Kidney capillary endothelial cell (primary cell): ENCODE measurements at regions not wholly inside any gene's neighbourhood (a gene's known extent, or its start where the extent isn't known, plus 50 kb on each side); places are given as distances from the start of the nearest gene placed in this dataset.

Experiments used
- DNase-seq: peaks from one replicate; pipeline ENCODE4 v3.0.0-alpha.2; 2018; ENCODE audit warnings: low spot score

DNA sequence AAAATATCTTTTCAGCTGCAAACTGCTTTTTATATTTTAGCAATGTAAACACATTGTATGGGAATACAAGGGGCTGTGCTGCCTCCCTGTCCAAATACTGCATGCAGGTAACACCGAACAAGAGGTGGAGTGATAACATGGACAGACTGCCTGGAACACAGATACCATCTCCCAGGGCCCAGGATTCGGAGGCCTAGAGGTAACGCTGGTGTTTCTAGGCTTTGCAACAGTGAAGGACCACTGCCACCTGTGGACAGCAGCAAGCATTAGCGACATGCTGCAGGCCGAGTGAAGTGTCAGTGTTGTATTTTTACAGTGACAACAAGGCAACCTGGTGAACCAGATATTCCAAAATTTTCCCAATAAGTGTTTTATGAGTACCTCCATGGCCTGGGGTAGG, 379.1 kb downstream of the DMRT2 start:
- DNase-seq, result peak; percentile 3

- DNase-seq, result no peak
These were observed 381.3 kb downstream of the DMRT2 start for GRCh38 chr9:1431461-1431860.

DNA sequence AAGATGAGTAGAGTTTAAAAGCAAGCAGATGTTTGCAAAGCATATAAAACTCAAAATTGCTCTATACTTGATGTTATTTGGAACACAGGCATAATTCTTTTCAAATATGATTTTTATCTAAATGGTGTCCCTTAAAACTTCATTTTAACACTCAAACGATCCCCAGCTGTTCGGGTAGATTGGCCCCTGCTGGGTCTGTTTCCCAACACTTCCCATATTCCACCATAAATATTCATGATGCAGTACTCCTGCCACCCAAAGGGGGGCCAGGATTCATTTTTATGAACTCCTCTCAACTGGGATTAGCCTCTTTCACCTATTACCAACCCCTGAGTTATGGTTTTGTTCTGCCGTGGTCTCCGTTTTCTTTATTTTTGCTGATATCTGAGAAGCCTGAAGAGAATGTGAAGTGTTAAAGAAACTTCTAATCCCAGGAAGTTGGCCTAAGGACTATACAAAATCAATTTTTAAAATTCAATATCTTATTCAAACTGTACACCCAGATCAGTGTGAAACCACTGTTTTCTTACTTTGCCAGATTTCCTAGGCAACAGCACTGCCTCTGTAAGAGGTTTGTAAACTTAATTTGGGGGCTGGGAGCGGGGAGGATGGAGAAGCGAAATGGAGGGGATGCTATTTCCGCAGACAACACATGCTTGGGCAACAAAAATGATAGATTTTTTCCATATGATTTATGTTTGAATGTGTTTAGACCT, 384.1 kb downstream of the DMRT2 start:
- peak; percentile 2 for DNase-seq

- no peak for DNase-seq
These were observed 384.7 kb downstream of the DMRT2 start for GRCh38 chr9:1434811-1435210.

GRCh38 chr9:1440256-1440655, 390.1 kb downstream of the DMRT2 start:
- DNase-seq, result no peak

DNA sequence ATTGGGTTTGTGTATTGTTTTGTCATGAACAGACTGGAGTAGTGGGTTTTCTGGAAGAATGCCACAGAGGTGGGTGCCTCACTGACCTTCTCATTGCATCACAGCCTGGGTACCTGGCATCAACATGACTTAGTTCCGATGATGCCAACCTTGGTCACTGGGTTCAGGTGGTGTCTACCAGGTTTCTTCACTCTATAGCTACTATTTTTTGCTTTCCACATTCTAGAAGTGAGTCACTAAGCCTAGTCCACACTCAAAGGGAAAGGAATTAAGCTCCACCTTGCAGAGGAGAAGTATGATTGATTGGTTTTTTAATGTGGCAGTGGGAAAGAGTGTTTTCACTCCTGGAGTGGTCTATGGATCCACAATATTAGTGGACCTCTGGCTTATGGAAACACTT, 391.9 kb downstream of the DMRT2 start:
- DNase-seq, result no peak

DNA sequence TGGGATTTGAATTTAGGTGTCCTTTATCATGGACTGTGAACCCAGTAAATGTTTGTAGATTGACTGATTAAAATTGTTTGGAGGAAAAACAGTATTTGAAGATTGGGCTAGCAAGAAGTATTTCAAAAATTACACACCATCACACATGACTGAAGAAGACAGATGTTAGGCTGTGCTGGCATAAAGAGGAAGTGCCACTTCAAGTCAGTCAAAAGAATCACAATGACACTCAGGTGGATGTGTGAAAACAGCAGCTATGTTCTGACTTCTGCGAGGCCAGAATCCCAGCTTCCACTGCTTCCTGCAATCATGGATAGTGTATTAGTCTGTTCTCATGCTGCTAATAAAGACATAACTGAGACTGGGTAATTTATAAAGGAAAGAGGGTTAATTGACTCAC, 393.3 kb downstream of the DMRT2 start:
- no peak for DNase-seq

DNA sequence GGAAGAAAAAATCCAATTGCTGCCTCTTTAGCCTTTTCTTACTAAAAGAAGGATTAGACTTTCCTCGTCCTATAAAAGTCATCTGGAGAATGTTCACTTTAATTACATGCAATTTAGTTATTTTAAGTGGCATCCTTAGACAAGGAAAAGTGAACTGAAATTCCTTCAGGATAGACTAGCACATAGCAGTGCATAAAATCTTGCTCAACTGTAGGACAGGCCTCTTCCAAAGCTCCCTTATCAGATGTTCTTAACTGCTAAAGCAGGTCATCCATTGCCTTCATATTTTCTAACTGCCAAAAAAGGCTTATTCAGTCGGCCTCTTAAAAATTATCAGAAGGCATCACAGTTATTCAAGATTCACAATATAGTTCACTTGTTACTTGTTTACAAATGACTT, 396.5 kb downstream of the DMRT2 start:
- no peak for DNase-seq

GRCh38 chr9:1453636-1454035, 403.5 kb downstream of the DMRT2 start:
- DNase-seq, result no peak

- no peak for DNase-seq
These were observed 404.1 kb downstream of the DMRT2 start for GRCh38 chr9:1454211-1454610.

- DNase-seq, result no peak
These were observed 404.6 kb downstream of the DMRT2 start for GRCh38 chr9:1454616-1455347.

GRCh38 chr9:1455766-1456165, 405.6 kb downstream of the DMRT2 start:
- no peak for DNase-seq

DNA sequence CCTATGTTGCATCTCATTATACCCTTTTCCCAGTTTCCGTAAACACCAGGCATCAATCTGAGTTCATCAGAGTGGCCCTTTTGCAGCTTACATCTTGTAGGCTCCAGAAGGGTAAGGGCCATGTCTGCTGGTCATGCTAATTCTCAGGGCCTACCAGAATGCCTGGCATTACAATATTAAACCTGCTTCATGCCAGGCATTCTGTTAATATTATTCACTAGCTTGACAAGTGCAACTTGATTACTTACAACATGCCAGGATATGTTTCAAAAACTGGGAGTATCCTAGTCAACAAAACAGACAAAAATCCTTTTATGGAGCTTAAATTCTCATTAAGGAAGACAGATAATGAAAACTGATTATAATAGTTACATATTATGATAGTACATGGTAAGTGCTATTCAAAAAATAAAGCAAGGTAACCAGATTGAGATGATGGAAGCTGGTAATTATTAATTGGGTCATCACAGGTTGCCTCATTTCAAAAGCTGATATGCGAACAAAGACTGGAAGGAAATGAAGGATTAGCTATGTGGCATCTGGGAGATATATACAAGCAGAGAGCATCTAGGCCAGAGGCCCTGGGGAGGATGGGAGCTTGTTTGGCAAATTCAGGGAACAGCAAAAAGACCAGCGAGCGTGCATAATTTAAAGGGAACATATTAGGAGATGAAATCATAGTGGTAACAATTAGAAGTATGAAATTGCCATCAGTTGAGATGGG, 406.3 kb downstream of the DMRT2 start:
- no peak for DNase-seq

DNA sequence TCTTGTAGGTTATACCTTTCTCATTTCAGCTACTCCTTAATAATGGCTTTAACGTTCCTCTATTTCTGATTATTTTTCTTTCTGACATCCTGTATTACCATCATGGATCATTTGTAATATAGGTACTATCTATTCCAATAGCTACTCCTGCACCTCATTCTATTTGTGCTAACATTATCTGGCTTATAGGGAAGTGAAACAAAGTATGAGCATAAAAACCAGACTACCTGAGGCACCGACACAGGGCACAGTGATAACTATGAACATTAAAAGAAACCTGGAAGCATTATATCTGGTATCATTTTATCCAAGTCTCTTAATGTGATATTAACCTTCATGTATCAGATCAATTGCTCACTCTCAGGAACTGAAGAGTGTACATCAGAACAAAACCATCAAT, 407.3 kb downstream of the DMRT2 start:
- DNase-seq, result no peak

DNA sequence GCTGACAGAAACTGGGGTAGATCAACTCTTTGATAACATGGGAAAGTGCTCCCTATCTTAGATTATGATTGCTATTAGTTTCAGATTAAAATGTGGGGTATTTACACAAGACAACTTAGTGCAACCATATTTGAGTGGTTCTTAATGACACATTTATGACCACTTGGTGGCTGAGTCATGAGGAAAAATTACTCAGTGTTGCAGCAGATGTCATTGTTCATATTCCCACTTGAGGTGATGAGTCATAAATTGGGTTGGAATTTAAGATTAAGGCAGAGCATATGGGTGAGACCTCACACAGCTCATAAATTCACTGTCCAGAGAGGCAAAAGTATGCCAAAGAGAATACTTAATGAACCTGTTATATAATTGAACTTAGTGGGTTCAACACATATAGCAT, 408.3 kb downstream of the DMRT2 start:
- DNase-seq, result peak; percentile 87

GRCh38 chr9:1460143-1460769, 410.1 kb downstream of the DMRT2 start:
- peak; percentile 12 for DNase-seq

DNA sequence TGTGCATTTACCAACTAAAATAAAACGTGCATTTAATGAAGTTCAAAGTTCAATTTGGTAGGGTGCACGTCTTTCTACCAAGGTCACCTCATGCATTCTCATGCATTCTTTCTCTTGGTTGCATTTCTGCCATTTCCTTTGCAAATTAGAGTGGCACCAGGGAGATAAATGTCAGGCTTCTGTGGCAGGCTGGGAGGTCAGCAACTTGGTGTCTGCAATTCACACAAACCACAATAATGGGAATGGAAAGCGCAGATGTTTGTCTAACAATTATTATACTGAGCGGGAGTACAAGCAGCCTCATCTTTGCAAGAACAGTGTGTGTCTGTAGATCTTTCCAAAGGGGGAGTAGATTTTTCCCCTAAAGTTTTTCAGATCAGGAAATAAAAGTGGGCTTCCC, 411.7 kb downstream of the DMRT2 start:
- DNase-seq, result no peak

DNA sequence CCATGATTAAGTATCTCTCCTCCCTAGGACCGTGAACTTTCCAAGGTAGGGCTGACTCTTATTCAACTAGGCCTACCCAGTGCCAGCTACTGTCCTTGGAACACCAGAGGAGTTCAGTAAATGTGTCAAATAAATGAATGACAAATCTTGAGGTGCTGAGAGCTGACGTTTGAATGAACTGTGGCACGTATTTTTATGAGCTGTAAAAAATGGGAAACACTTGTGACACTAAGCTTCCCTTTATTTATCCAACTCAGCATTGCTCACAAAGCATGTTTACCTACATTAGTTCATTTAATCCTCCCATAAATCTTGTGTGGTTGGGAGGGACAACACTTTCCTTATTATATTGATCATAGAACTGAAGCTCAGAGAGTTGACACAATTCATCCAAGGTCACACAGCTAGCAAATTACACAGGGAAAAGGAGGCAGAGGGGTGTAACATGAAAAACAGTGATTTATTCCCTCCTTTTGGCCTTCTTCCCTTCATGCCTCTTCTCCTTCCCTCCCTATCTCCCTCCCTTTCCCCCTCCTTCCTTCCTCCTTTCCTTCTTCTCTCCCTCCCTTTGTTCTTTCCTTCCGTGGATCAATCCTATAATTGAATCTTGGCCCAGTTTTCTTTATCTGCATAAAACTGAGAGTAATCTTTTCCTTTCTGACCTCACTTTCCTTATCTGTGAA, 412.6 kb downstream of the DMRT2 start:
- DNase-seq, result no peak

DNA sequence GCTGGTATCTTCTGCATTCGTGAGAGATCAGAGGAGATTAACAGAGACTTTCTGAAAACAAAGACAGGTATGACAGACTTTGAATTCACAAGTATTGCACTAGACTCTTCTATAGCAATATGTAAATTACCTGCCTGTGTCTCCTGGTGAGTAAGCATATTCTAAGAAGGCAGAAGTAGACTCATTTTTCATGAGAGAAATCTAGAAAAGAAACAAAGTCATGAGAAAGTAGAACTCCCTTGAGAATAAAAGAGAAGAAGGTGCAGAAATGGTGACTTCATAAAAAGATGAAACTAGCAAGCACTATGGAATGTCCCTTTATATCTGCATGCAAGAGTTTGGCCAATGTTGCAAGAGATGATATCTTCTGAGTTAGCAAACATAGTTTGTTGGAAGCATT, 419.8 kb downstream of the DMRT2 start:
- DNase-seq, result no peak

GRCh38 chr9:1473956-1474634, 423.9 kb downstream of the DMRT2 start:
- DNase-seq, result no peak

- DNase-seq, result no peak
These were observed 424.5 kb downstream of the DMRT2 start for GRCh38 chr9:1474671-1475070.
